GM12874 (cell line): ENCODE measurements at regions not wholly inside any gene's neighbourhood (a gene's known extent, or its start where the extent isn't known, plus 50 kb on each side); places are given as distances from the start of the nearest gene placed in this dataset.

Source experiments
- CTCF ChIP-seq: IDR thresholded peaks from 2 replicates; pipeline ENCODE4 v1.5.1; 2011; ENCODE audit warnings: low read depth, mild to moderate bottlenecking, control low read depth, low read length, moderate library complexity; ENCODE audit not compliant: insufficient read depth

GRCh38 chr3:34878488-34878887, 760.8 kb upstream of the ARPP21 start:
- no peak for TF ChIP-seq CTCF

DNA sequence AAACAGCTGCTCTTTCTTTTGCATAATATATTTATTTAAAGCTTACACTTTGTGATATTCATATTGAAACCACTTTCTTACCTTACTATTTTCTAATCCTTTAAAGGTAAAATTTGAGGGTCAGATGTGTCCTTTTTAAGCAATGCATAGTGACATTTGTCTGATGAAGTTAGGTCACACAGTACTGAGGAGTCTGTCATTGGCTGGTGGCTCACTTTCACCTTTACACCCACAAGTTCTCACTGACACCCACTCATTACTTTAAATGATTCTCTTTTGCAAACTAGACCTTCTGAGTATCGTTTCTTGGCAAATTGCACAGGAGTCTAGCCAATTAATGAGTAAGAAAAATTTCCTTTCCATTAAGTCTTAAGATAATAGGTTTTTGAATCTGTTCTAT, 758.3 kb upstream of the ARPP21 start:
- TF ChIP-seq CTCF = no peak

DNA sequence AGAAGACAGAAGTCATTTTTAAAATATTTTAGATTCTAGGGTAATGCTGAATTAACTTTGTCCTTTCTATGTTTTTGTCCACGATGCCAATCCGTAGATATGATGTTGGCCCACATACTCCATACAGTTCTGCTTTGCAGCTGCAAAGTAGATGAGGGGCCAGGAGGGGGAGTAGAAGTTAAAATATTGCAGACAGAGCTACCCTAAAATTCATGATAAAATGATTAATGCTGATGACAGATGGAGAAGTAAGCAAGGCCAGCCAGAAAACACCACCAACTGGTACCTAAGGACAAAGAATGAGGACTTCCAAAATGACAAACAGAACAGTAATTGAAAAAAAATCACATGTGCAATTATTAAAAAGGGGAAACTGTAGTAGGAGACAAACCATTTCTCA, 756.6 kb upstream of the ARPP21 start:
- no peak for TF ChIP-seq CTCF

DNA sequence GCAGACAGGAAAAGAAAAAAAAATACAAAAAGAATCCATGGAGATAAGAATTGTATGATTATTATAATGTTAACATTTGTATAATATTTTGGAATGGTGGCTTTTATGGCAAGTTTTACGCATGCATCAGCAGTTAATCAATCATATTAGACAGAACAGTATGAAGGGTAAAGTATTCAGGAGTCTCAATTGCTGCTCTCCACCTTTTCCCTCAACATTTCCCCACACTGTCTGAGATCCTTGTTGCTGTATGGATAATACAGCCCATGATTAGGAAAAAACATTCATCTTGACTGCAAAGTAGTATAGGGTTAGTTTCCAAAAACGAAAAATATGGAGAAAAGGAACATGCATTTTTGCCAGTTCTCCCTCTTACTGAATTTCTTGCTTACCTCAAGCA, 755.3 kb upstream of the ARPP21 start:
- no peak for TF ChIP-seq CTCF

- TF ChIP-seq CTCF = no peak
These were observed 752.9 kb upstream of the ARPP21 start for GRCh38 chr3:34886443-34886842.

- no peak for TF ChIP-seq CTCF
These were observed 749.7 kb upstream of the ARPP21 start for GRCh38 chr3:34889641-34890040.

DNA sequence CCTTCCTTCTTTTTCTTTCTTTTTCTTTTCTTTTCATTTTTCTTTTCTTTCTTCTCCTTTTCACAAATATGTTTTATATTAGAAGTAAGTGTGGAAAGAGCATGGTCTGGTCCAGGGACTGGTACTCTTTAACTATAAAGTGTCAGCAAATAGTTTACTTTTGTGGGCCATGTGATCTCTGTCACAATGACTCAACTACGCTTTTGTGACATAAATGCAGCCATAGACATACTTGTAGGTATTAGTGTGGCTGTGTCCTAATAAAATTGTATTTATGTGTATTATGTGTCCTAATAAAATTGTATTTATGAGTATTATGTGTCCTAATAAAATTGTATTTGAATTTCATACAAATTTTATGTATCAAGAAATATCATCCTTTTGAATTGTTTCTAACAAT, 749.1 kb upstream of the ARPP21 start:
- TF ChIP-seq CTCF = no peak

DNA sequence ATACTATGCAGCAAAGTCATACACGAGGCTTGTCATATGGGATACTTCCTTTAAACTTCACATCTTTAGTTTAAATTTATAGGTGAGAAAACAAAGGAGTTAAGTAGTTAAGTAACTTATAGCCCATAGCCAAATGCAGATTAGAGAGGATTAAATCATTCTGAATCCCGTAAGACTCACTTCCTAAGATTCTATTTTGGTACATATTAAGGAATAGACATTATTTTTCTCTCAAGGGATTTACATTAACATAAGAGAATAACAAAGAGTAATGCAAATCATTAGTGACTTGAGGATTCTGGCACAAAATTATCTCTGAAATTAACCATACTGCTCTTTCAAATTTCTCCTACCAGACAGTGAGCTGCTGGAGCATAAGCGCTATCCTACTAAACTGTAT, 747.4 kb upstream of the ARPP21 start:
- no peak for TF ChIP-seq CTCF
